ENCODE measurements at regions not wholly inside any gene's neighbourhood (a gene's known extent, or its start where the extent isn't known, plus 50 kb on each side); places are given as distances from the start of the nearest gene placed in this dataset.
"Not testable (repeated sequence)": the region's sequence is repeated elsewhere in the genome, so short reads cannot be mapped to it uniquely, and the experiment has no call there.

DNA sequence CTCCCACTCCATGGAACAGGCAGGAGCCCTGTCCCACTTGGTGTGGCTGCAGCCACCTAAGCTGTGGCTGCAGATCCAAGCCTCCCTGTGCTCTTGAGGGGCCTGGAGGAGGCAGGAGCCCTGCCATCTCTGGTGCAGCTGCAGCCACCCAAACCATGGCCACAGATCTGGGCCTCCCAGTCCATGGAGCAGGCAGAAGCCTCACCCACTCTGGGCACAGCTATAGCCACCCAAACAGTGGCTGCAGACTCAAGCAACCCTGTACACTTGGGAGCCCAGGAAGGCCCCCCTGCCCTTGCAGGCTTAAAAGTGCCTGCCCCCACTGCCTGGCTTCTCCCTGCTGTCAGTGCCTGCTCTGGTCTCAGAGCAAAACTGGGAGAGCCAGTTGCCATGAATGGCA is 320.3 kb downstream of the RFPL4B start:
- Histone ChIP-seq H3K27me3 (ENCODE audit: low read depth) (no peaks in the 10 kb centered on the region), H3K27ac (no peak overlapping the region), H3K4me3 (no peak overlapping the region), H3K36me3 (no peaks in the 10 kb centered on the region), H3K9me3 (no peaks in the 10 kb centered on the region), H3K4me1 (no peaks in the 10 kb centered on the region)
- ATAC-seq (peak in 1 of 2 donors; percentile 46), DNase-seq (no peak)
- TF ChIP-seq, protein P1, sequence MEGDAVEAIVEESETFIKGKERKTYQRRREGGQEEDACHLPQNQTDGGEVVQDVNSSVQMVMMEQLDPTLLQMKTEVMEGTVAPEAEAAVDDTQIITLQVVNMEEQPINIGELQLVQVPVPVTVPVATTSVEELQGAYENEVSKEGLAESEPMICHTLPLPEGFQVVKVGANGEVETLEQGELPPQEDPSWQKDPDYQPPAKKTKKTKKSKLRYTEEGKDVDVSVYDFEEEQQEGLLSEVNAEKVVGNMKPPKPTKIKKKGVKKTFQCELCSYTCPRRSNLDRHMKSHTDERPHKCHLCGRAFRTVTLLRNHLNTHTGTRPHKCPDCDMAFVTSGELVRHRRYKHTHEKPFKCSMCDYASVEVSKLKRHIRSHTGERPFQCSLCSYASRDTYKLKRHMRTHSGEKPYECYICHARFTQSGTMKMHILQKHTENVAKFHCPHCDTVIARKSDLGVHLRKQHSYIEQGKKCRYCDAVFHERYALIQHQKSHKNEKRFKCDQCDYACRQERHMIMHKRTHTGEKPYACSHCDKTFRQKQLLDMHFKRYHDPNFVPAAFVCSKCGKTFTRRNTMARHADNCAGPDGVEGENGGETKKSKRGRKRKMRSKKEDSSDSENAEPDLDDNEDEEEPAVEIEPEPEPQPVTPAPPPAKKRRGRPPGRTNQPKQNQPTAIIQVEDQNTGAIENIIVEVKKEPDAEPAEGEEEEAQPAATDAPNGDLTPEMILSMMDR (IDR thresholded peaks at IDR 0.05): no peak
- intact Hi-C loops (cut with DNase I): no loop called here

DNA sequence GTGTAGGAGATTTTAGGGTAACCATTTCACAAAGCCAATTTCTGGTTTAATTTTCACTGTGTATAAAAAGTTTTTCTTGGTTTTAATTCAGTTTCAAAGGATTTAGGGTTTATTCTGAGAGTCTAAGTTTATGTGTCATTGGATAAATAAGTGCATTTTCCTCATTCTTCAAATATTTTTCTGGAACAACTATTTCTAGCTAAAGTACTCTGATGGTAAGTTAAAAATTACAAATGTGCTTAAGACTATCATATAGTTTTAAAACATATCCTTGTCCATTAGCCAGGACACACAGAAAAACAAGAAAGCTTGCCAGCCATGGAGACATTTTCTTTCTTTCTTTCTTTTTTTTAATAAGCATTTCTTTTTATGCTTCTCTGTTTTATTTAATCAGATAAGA is 333.0 kb downstream of the RFPL4B start:
- TF ChIP-seq, protein P1 (IDR thresholded peaks at IDR 0.05): no peak
- intact Hi-C loops (cut with DNase I): no loop called here
- Histone ChIP-seq H3K27me3 (ENCODE audit: low read depth) (no peaks in the 10 kb centered on the region), H3K27ac (no peak overlapping the region), H3K9me3 (no peaks in the 10 kb centered on the region), H3K36me3 (no peaks in the 10 kb centered on the region), H3K4me3 (no peak overlapping the region), H3K4me1 (no peaks in the 10 kb centered on the region)
- no peak for ATAC-seq
- no peak for DNase-seq

DNA sequence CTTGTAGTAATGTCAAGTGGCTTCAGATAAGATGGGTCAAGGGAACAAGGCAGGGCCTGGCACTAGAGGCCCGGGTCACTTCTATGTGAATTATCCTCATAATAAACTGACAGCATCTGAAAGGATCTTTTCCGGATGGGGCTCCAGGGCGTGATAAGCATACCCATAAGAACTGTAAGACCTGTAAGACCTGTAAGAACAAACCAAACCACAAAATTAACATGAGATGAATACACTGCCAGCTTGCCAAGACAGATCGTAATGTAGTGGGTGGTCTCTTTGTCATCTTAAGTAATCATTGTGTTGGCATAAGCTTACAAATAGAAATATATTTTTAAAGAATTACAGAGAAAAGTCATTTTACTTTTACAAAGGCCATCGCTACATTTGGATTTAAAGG is 334.9 kb downstream of the RFPL4B start:
- Histone ChIP-seq H3K4me3 (no peak overlapping the region), H3K27me3 (ENCODE audit: low read depth) (no peaks in the 10 kb centered on the region), H3K4me1 (no peaks in the 10 kb centered on the region), H3K36me3 (no peaks in the 10 kb centered on the region), H3K9me3 (no peaks in the 10 kb centered on the region), H3K27ac (no peak overlapping the region)
- TF ChIP-seq, protein P1 (IDR thresholded peaks at IDR 0.05): no peak
- ATAC-seq (no peak), DNase-seq (no peak)
- intact Hi-C loops (cut with DNase I): no loop called here

- DNase-seq: no peak
- Histone ChIP-seq H3K4me1 (no peaks in the 10 kb centered on the region), H3K27ac (no peak overlapping the region), H3K9me3 (no peaks in the 10 kb centered on the region), H3K36me3 (no peaks in the 10 kb centered on the region), H3K27me3 (ENCODE audit: low read depth) (no peaks in the 10 kb centered on the region), H3K4me3 (no peak overlapping the region)
- no peak for ATAC-seq
- intact Hi-C loops (cut with DNase I): no loop called here
- TF ChIP-seq, protein P1 (IDR thresholded peaks at IDR 0.05): no peak
Observed at GRCh38 chr6:112683106-112683505, 336.0 kb downstream of the RFPL4B start.

DNA sequence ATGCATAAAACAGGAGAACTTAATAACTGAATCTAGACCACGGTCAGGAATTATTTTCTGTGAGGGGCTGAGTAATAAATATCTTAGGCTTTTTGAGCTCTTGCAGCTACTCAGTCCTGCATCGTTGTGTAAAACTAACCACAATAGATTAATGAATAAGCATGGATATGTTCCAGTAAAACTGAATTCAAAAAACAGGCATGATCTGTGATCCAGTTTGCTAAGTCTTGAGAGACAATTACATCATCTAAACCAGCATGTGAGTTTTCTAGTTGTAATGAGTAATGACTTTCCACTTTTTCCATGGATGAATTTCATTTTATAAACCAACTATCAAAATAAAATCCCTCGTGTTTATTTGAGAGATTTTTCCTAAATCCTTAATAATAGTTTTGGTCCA is 336.8 kb downstream of the RFPL4B start:
- Histone ChIP-seq H3K27ac (no peak overlapping the region), H3K4me1 (no peaks in the 10 kb centered on the region), H3K9me3 (no peaks in the 10 kb centered on the region), H3K36me3 (no peaks in the 10 kb centered on the region), H3K27me3 (ENCODE audit: low read depth) (no peaks in the 10 kb centered on the region), H3K4me3 (no peak overlapping the region)
- DNase-seq: no peak
- TF ChIP-seq, protein P1 (IDR thresholded peaks at IDR 0.05): no peak
- intact Hi-C loops (cut with DNase I): no loop called here
- no peak for ATAC-seq

- H3K36me3 ChIP-seq; H3K4me1 ChIP-seq; H3K4me3 ChIP-seq; ATAC-seq; intact Hi-C loops (cut with DNase I); H3K27ac ChIP-seq; H3K27me3 ChIP-seq (ENCODE audit: low read depth); H3K9me3 ChIP-seq; DNase-seq: not testable (repeated sequence)
Observed at GRCh38 chr6:112685521-112686220, 338.5 kb downstream of the RFPL4B start.

- H3K27me3 ChIP-seq (ENCODE audit: low read depth); H3K36me3 ChIP-seq; H3K9me3 ChIP-seq; DNase-seq; H3K4me3 ChIP-seq; H3K4me1 ChIP-seq; ATAC-seq; H3K27ac ChIP-seq; intact Hi-C loops (cut with DNase I): not testable (repeated sequence)
Observed at GRCh38 chr6:112688487-112689165, 341.5 kb downstream of the RFPL4B start.

- intact Hi-C loops (cut with DNase I); H3K4me3 ChIP-seq; H3K36me3 ChIP-seq; H3K9me3 ChIP-seq; H3K27ac ChIP-seq; H3K4me1 ChIP-seq; ATAC-seq; DNase-seq; H3K27me3 ChIP-seq (ENCODE audit: low read depth): not testable (repeated sequence)
Observed at GRCh38 chr6:112689183-112689858, 342.2 kb downstream of the RFPL4B start.
